Thoracic aorta (tissue), 2 donors: ENCODE measurements at regions not wholly inside any gene's neighbourhood (a gene's known extent, or its start where the extent isn't known, plus 50 kb on each side); places are given as distances from the start of the nearest gene placed in this dataset.

Experiments used
- ATAC-seq: fragments of 150-250 bp; one replicate; pipeline ENCODE4 v1.8.0; 2017; ENCODE audit warnings: low read depth; ENCODE audit not compliant: insufficient number of reproducible peaks, low FRiP score
- DNase-seq: peaks from one replicate; pipeline ENCODE4 v3.0.0-alpha.2; 2020; ENCODE audit warnings: low spot score
- H3K27ac ChIP-seq, 2 donors: fragments of 200-600 bp; sonication (generic); 1 replicate in 1 of 2; 2 replicates in 1 of 2; pipeline ENCODE4 v1.5.1; 2016; ENCODE audit warnings: mild to moderate bottlenecking in 2 of 2, moderate library complexity in 2 of 2
- H3K27me3 ChIP-seq: fragments of 200-600 bp; sonication (generic); replicated peaks from 2 replicates; pipeline ENCODE4 v1.6.0; 2016; ENCODE audit warnings: mild to moderate bottlenecking; ENCODE audit not compliant: insufficient read depth
- H3K36me3 ChIP-seq: fragments of 200-600 bp; sonication (generic); one replicate; pipeline ENCODE4 v1.5.1; 2016
- H3K4me1 ChIP-seq, 2 donors: fragments of 200-600 bp; sonication (generic); 1 replicate in 1 of 2; 2 replicates in 1 of 2; pipeline versions ENCODE4 v1.5.1 to v1.6.0; 2016; ENCODE audit warnings: low read depth in 2 of 2, mild to moderate bottlenecking in 1 of 2; ENCODE audit not compliant: control insufficient read depth in 1 of 2
- H3K4me3 ChIP-seq: fragments of 200-600 bp; sonication (generic); 2 replicates; pipeline ENCODE4 v1.5.1; 2016; ENCODE audit warnings: mild to moderate bottlenecking
- H3K9me3 ChIP-seq: fragments of 200-600 bp; sonication (generic); 2 replicates; pipeline ENCODE4 v1.5.1; 2016
- CTCF ChIP-seq: fragments of 200-600 bp; sonication (generic); IDR thresholded peaks from one replicate; pipeline ENCODE4 v1.5.1; 2019; ENCODE audit warnings: antibody characterized with exemption

- Histone ChIP-seq H3K36me3 (no peaks in the 10 kb centered on the region), H3K27ac (no peak overlapping the region), H3K4me3 (no peak overlapping the region), H3K27me3 (no peaks in the 10 kb centered on the region), H3K4me1 (peaks cover 12 to 14% of the 10 kb centered on the region in 2 donors), H3K9me3 (no peaks in the 10 kb centered on the region)
- DNase-seq (no peak), ATAC-seq (no peak)
- no peak for TF ChIP-seq CTCF
These were observed 133.2 kb downstream of the ADSS2 start for GRCh38 chr1:244318512-244318911.

- Histone ChIP-seq H3K36me3 (no peaks in the 10 kb centered on the region), H3K27ac (no peak overlapping the region), H3K4me3 (no peak overlapping the region), H3K4me1 (peaks cover 15 to 22% of the 10 kb centered on the region in 2 donors), H3K9me3 (no peaks in the 10 kb centered on the region), H3K27me3 (no peaks in the 10 kb centered on the region)
- DNase-seq: no peak
- ATAC-seq: no peak
- no peak for TF ChIP-seq CTCF
These were observed 132.2 kb downstream of the ADSS2 start for GRCh38 chr1:244319283-244320132.

- H3K27ac ChIP-seq: peak overlapping the region; percentile 77 to 80
- H3K9me3 ChIP-seq: no peaks in the 10 kb centered on the region
- DNase-seq (no peak), ATAC-seq (no peak)
- H3K4me3 ChIP-seq: no peak overlapping the region
- peaks cover 15 to 26% of the 10 kb centered on the region in 2 donors for H3K4me1 ChIP-seq
- TF ChIP-seq CTCF: no peak
- H3K36me3 ChIP-seq: no peaks in the 10 kb centered on the region
- no peaks in the 10 kb centered on the region for H3K27me3 ChIP-seq
These were observed 129.5 kb downstream of the ADSS2 start for GRCh38 chr1:244322181-244322580.

- no peak for TF ChIP-seq CTCF
- ATAC-seq (peak; percentile 96), DNase-seq (peak; percentile 66)
- H3K4me3 ChIP-seq: peak overlapping the region; percentile 51
- no peaks in the 10 kb centered on the region for H3K27me3 ChIP-seq
- no peaks in the 10 kb centered on the region for H3K36me3 ChIP-seq
- peak overlapping the region; percentile 77 to 80 for H3K27ac ChIP-seq
- no peaks in the 10 kb centered on the region for H3K9me3 ChIP-seq
- H3K4me1 ChIP-seq: peaks cover 15 to 26% of the 10 kb centered on the region in 2 donors
These were observed 128.8 kb downstream of the ADSS2 start for GRCh38 chr1:244322791-244323521.

- TF ChIP-seq CTCF: no peak
- peaks cover 15 to 26% of the 10 kb centered on the region in 2 donors for H3K4me1 ChIP-seq
- no peaks in the 10 kb centered on the region for H3K27me3 ChIP-seq
- peak overlapping the region; percentile 4 for H3K4me3 ChIP-seq
- H3K27ac ChIP-seq: peak overlapping the region in 1 of 2 donors; percentile 77
- ATAC-seq: no peak
- DNase-seq: no peak
- no peaks in the 10 kb centered on the region for H3K9me3 ChIP-seq
- no peaks in the 10 kb centered on the region for H3K36me3 ChIP-seq
These were observed 127.4 kb downstream of the ADSS2 start for GRCh38 chr1:244324176-244324883.
